ENCODE measurements at regions not wholly inside any gene's neighbourhood (a gene's known extent, or its start where the extent isn't known, plus 50 kb on each side); places are given as distances from the start of the nearest gene placed in this dataset.

GRCh38 chr4:135545616-135546317 is 1344.2 kb upstream of the PABPC4L start:
- no CpG with 5 or more reads among the region's 1 CpG for WGBS (ENCODE audit: insufficient coverage, low lambda C conversion rate)
- no peak for DNase-seq

GRCh38 chr4:135538698-135539097 is 1337.1 kb upstream of the PABPC4L start:
- Histone ChIP-seq H3K27ac (ENCODE audit: low read length) (no peak overlapping the region), H3K4me1 (ENCODE audit: control insufficient read depth, insufficient read depth, low read length) (no peaks in the 10 kb centered on the region), H3K27me3 (ENCODE audit: control insufficient read depth, insufficient read depth, low read length) (no peaks in the 10 kb centered on the region), H3K9me3 (ENCODE audit: control insufficient read depth, low read depth, low read length) (no peaks in the 10 kb centered on the region), H3K4me3 (ENCODE audit: low read length) (no peak overlapping the region), H3K36me3 (ENCODE audit: control insufficient read depth, insufficient read depth, low read length) (no peaks in the 10 kb centered on the region)
- no peak for DNase-seq
- WGBS (ENCODE audit: insufficient coverage, low lambda C conversion rate) = 79% methylated on average over 3 of the region's 13 CpGs

More at GRCh38 chr4:135545616-135546317, 1344.2 kb upstream of the PABPC4L start:
- no peaks in the 10 kb centered on the region for H3K36me3 ChIP-seq (ENCODE audit: control insufficient read depth, insufficient read depth, low read length)
- no peaks in the 10 kb centered on the region for H3K9me3 ChIP-seq (ENCODE audit: control insufficient read depth, low read depth, low read length)
- no peaks in the 10 kb centered on the region for H3K4me1 ChIP-seq (ENCODE audit: control insufficient read depth, insufficient read depth, low read length)
- H3K27me3 ChIP-seq (ENCODE audit: control insufficient read depth, insufficient read depth, low read length) = no peaks in the 10 kb centered on the region
- H3K4me3 ChIP-seq (ENCODE audit: low read length) = no peak overlapping the region
- no peak overlapping the region for H3K27ac ChIP-seq (ENCODE audit: low read length)

GRCh38 chr4:135533053-135533452 is 1331.5 kb upstream of the PABPC4L start:
- no peak for DNase-seq
- Histone ChIP-seq H3K27ac (ENCODE audit: low read length) (no peak overlapping the region), H3K36me3 (ENCODE audit: control insufficient read depth, insufficient read depth, low read length) (no peaks in the 10 kb centered on the region)

GRCh38 chr4:135532132-135532531 is 1330.5 kb upstream of the PABPC4L start:
- Histone ChIP-seq H3K4me1 (ENCODE audit: control insufficient read depth, insufficient read depth, low read length) (no peaks in the 10 kb centered on the region), H3K36me3 (ENCODE audit: control insufficient read depth, insufficient read depth, low read length) (no peaks in the 10 kb centered on the region), H3K27me3 (ENCODE audit: control insufficient read depth, insufficient read depth, low read length) (no peaks in the 10 kb centered on the region), H3K9me3 (ENCODE audit: control insufficient read depth, low read depth, low read length) (no peaks in the 10 kb centered on the region), H3K4me3 (ENCODE audit: low read length) (no peak overlapping the region), H3K27ac (ENCODE audit: low read length) (no peak overlapping the region)
- DNase-seq = no peak
- WGBS (ENCODE audit: insufficient coverage, low lambda C conversion rate) = 83% methylated on average over 2 of the region's 3 CpGs

More at GRCh38 chr4:135533053-135533452, 1331.5 kb upstream of the PABPC4L start:
- Histone ChIP-seq H3K27me3 (ENCODE audit: control insufficient read depth, insufficient read depth, low read length) (no peaks in the 10 kb centered on the region), H3K4me1 (ENCODE audit: control insufficient read depth, insufficient read depth, low read length) (no peaks in the 10 kb centered on the region), H3K9me3 (ENCODE audit: control insufficient read depth, low read depth, low read length) (no peaks in the 10 kb centered on the region), H3K4me3 (ENCODE audit: low read length) (no peak overlapping the region)
- 96% methylated on average over 4 of the region's 4 CpGs for WGBS (ENCODE audit: insufficient coverage, low lambda C conversion rate)

- H3K27me3 ChIP-seq (ENCODE audit: control insufficient read depth, insufficient read depth, low read length) = no peaks in the 10 kb centered on the region
- 67% methylated on average over 1 of the region's 3 CpGs for WGBS (ENCODE audit: insufficient coverage, low lambda C conversion rate)
Measured at GRCh38 chr4:135515295-135515694, 1313.7 kb upstream of the PABPC4L start.

GRCh38 chr4:135510582-135510981 is 1309.0 kb upstream of the PABPC4L start:
- WGBS (ENCODE audit: insufficient coverage, low lambda C conversion rate) = no CpG with 5 or more reads among the region's 1 CpG
- DNase-seq = no peak
- no peaks in the 10 kb centered on the region for H3K27me3 ChIP-seq (ENCODE audit: control insufficient read depth, insufficient read depth, low read length)
- H3K4me3 ChIP-seq (ENCODE audit: low read length) = no peak overlapping the region
- H3K27ac ChIP-seq (ENCODE audit: low read length) = no peak overlapping the region
- no peaks in the 10 kb centered on the region for H3K36me3 ChIP-seq (ENCODE audit: control insufficient read depth, insufficient read depth, low read length)
- no peaks in the 10 kb centered on the region for H3K9me3 ChIP-seq (ENCODE audit: control insufficient read depth, low read depth, low read length)
- no peaks in the 10 kb centered on the region for H3K4me1 ChIP-seq (ENCODE audit: control insufficient read depth, insufficient read depth, low read length)

More at GRCh38 chr4:135515295-135515694, 1313.7 kb upstream of the PABPC4L start:
- Histone ChIP-seq H3K27ac (ENCODE audit: low read length) (no peak overlapping the region), H3K4me3 (ENCODE audit: low read length) (no peak overlapping the region), H3K9me3 (ENCODE audit: control insufficient read depth, low read depth, low read length) (no peaks in the 10 kb centered on the region), H3K4me1 (ENCODE audit: control insufficient read depth, insufficient read depth, low read length) (no peaks in the 10 kb centered on the region), H3K36me3 (ENCODE audit: control insufficient read depth, insufficient read depth, low read length) (no peaks in the 10 kb centered on the region)
- DNase-seq = no peak

GRCh38 chr4:135508006-135508714 is 1306.6 kb upstream of the PABPC4L start:
- no peak for DNase-seq
- Histone ChIP-seq H3K27me3 (ENCODE audit: control insufficient read depth, insufficient read depth, low read length) (no peaks in the 10 kb centered on the region), H3K36me3 (ENCODE audit: control insufficient read depth, insufficient read depth, low read length) (no peaks in the 10 kb centered on the region), H3K9me3 (ENCODE audit: control insufficient read depth, low read depth, low read length) (no peaks in the 10 kb centered on the region), H3K27ac (ENCODE audit: low read length) (no peak overlapping the region), H3K4me3 (ENCODE audit: low read length) (no peak overlapping the region), H3K4me1 (ENCODE audit: control insufficient read depth, insufficient read depth, low read length) (no peaks in the 10 kb centered on the region)
- WGBS (ENCODE audit: insufficient coverage, low lambda C conversion rate) = 80% methylated on average over 2 of the region's 4 CpGs

GRCh38 chr4:135497563-135498152 is 1296.1 kb upstream of the PABPC4L start:
- WGBS (ENCODE audit: insufficient coverage, low lambda C conversion rate) = no CpG with 5 or more reads among the region's 1 CpG
- DNase-seq = no peak
- Histone ChIP-seq H3K4me1 (ENCODE audit: control insufficient read depth, insufficient read depth, low read length) (no peaks in the 10 kb centered on the region), H3K27me3 (ENCODE audit: control insufficient read depth, insufficient read depth, low read length) (no peaks in the 10 kb centered on the region), H3K4me3 (ENCODE audit: low read length) (no peak overlapping the region), H3K27ac (ENCODE audit: low read length) (no peak overlapping the region), H3K36me3 (ENCODE audit: control insufficient read depth, insufficient read depth, low read length) (no peaks in the 10 kb centered on the region), H3K9me3 (ENCODE audit: control insufficient read depth, low read depth, low read length) (no peaks in the 10 kb centered on the region)

GRCh38 chr4:135492439-135492838 is 1290.8 kb upstream of the PABPC4L start:
- WGBS (ENCODE audit: insufficient coverage, low lambda C conversion rate) = no CpG with 5 or more reads among the region's 2 CpGs
- no peak for DNase-seq
- H3K27ac ChIP-seq (ENCODE audit: low read length) = no peak overlapping the region
- no peaks in the 10 kb centered on the region for H3K9me3 ChIP-seq (ENCODE audit: control insufficient read depth, low read depth, low read length)
- no peak overlapping the region for H3K4me3 ChIP-seq (ENCODE audit: low read length)
- H3K4me1 ChIP-seq (ENCODE audit: control insufficient read depth, insufficient read depth, low read length) = no peaks in the 10 kb centered on the region
- H3K36me3 ChIP-seq (ENCODE audit: control insufficient read depth, insufficient read depth, low read length) = no peaks in the 10 kb centered on the region
- H3K27me3 ChIP-seq (ENCODE audit: control insufficient read depth, insufficient read depth, low read length) = no peaks in the 10 kb centered on the region

- Histone ChIP-seq H3K4me3 (ENCODE audit: low read length) (no peak overlapping the region), H3K27me3 (ENCODE audit: control insufficient read depth, insufficient read depth, low read length) (no peaks in the 10 kb centered on the region), H3K27ac (ENCODE audit: low read length) (no peak overlapping the region), H3K4me1 (ENCODE audit: control insufficient read depth, insufficient read depth, low read length) (no peaks in the 10 kb centered on the region), H3K36me3 (ENCODE audit: control insufficient read depth, insufficient read depth, low read length) (no peaks in the 10 kb centered on the region), H3K9me3 (ENCODE audit: control insufficient read depth, low read depth, low read length) (no peaks in the 10 kb centered on the region)
- no peak for DNase-seq
- no CpG with 5 or more reads among the region's 4 CpGs for WGBS (ENCODE audit: insufficient coverage, low lambda C conversion rate)
Measured at GRCh38 chr4:135485371-135485770, 1283.8 kb upstream of the PABPC4L start.

All from large intestine (tissue), 3 donors.